C4-2B (cell line): ENCODE measurements at regions not wholly inside any gene's neighbourhood (a gene's known extent, or its start where the extent isn't known, plus 50 kb on each side); places are given as distances from the start of the nearest gene placed in this dataset.

Experiments used
- CTCF ChIP-seq: fragments of 450-650 bp; conservative IDR thresholded peaks from 2 replicates; pipeline ENCODE4 v1.5.1; 2017; ENCODE audit warnings: mild to moderate bottlenecking
- ZFX ChIP-seq: fragments of 450-650 bp; IDR thresholded peaks from 2 replicates; pipeline ENCODE4 v1.6.1; 2017

- TF ChIP-seq CTCF (no peak), ZFX (no peak)
These were observed 56.1 kb upstream of the UBL3 start for GRCh38 chr13:29906432-29907011.
